Liver (tissue), 3 donors: ENCODE measurements at regions not wholly inside any gene's neighbourhood (a gene's known extent, or its start where the extent isn't known, plus 50 kb on each side); places are given as distances from the start of the nearest gene placed in this dataset.

Experiments used
- ATF3 ChIP-seq: IDR thresholded peaks from 2 replicates; pipeline ENCODE4 v1.6.1; 2016; ENCODE audit warnings: antibody characterized with exemption
- CTCF ChIP-seq: fragments of 150-350 bp; IDR thresholded peaks from 2 replicates; pipeline ENCODE4 v1.5.1; 2017; ENCODE audit warnings: improper control_type of control experiment, low read depth, low read length; ENCODE audit not compliant: missing input control
- EGR1 ChIP-seq, 2 donors: IDR thresholded peaks; 2 replicates each; pipeline ENCODE4 v1.6.1; 2016 to 2018; ENCODE audit warnings: antibody characterized with exemption in 2 of 2, low read depth in 2 of 2
- FOXA1 ChIP-seq: IDR thresholded peaks from 2 replicates; pipeline ENCODE4 v1.6.1; 2016; ENCODE audit warnings: antibody characterized with exemption
- GABPA ChIP-seq, 2 donors: IDR thresholded peaks in 1 of 2; conservative IDR thresholded peaks in 1 of 2; 2 replicates each; pipeline ENCODE4 v1.6.1; 2016; ENCODE audit warnings: antibody characterized with exemption in 2 of 2, mild to moderate bottlenecking in 1 of 2, moderate library complexity in 1 of 2
- MAX ChIP-seq: IDR thresholded peaks from 2 replicates; pipeline ENCODE4 v1.6.1; 2016; ENCODE audit warnings: antibody characterized with exemption
- RAD21 ChIP-seq, 2 donors: IDR thresholded peaks; 2 replicates each; pipeline ENCODE4 v1.6.1; 2016; ENCODE audit warnings: antibody characterized with exemption in 2 of 2, mild to moderate bottlenecking in 2 of 2
- REST ChIP-seq: IDR thresholded peaks from 2 replicates; pipeline ENCODE4 v1.6.1; 2016; ENCODE audit warnings: antibody characterized with exemption, mild to moderate bottlenecking
- SP1 ChIP-seq: IDR thresholded peaks from 2 replicates; pipeline ENCODE4 v1.6.1; 2018; ENCODE audit warnings: antibody characterized with exemption, mild to moderate bottlenecking
- TAF1 ChIP-seq: conservative IDR thresholded peaks from 2 replicates; pipeline ENCODE4 v1.6.1; 2016; ENCODE audit warnings: antibody characterized with exemption, mild to moderate bottlenecking
- ZBTB33 ChIP-seq: IDR thresholded peaks from 2 replicates; pipeline ENCODE4 v1.6.1; 2016; ENCODE audit warnings: antibody characterized with exemption
- donor health status: healthy.
- donor health status: healthy.

- no peak for TF ChIP-seq ZBTB33
- TF ChIP-seq SP1: no peak
- no peak for TF ChIP-seq REST
- no peak for TF ChIP-seq CTCF
- no peak for TF ChIP-seq ATF3
- TF ChIP-seq RAD21 (IDR thresholded peaks at IDR 0.05): no peak
- TF ChIP-seq TAF1: no peak
- TF ChIP-seq FOXA1: no peak
- no peak for TF ChIP-seq GABPA (IDR thresholded peaks at IDR 0.05 in 1 of 2, conservative IDR thresholded peaks at IDR 0.05 in 1 of 2)
- no peak for TF ChIP-seq MAX
- TF ChIP-seq EGR1 (IDR thresholded peaks at IDR 0.05; ENCODE audit: low read depth in 2 of 2): no peak
These were observed 97.5 kb upstream of the EFEMP1 start for GRCh38 chr2:56021136-56021474.
